NCI-H1436 treated with DMSO at 0.1 percent for 48 hours (cell line): ENCODE measurements at regions not wholly inside any gene's neighbourhood (a gene's known extent, or its start where the extent isn't known, plus 50 kb on each side); places are given as distances from the start of the nearest gene placed in this dataset.

ENCODE experiments used
- DNase-seq: peaks from one replicate; lab custom pipeline; 2025; lab: John Stamatoyannopoulos, UW

GRCh38 chr22:48051796-48052620 lies 1289.6 kb downstream of the TBC1D22A start:
- no peak for DNase-seq

- no peak for DNase-seq
Measured at GRCh38 chr22:48050836-48051235, 1288.4 kb downstream of the TBC1D22A start.

- DNase-seq = no peak
Measured at GRCh38 chr22:48049116-48049515, 1286.7 kb downstream of the TBC1D22A start.

- no peak for DNase-seq
Measured at GRCh38 chr22:48047722-48048500, 1285.5 kb downstream of the TBC1D22A start.

GRCh38 chr22:48045369-48045768 lies 1282.9 kb downstream of the TBC1D22A start:
- no peak for DNase-seq

GRCh38 chr22:48044487-48045060 lies 1282.1 kb downstream of the TBC1D22A start:
- no peak for DNase-seq

GRCh38 chr22:48043581-48043980 lies 1281.1 kb downstream of the TBC1D22A start:
- no peak for DNase-seq

GRCh38 chr22:48042621-48043395 lies 1280.4 kb downstream of the TBC1D22A start:
- DNase-seq = no peak

- no peak for DNase-seq
Measured at GRCh38 chr22:48039326-48039725, 1276.9 kb downstream of the TBC1D22A start.

- DNase-seq = no peak
Measured at GRCh38 chr22:48037618-48038017, 1275.2 kb downstream of the TBC1D22A start.

- no peak for DNase-seq
Measured at GRCh38 chr22:48035897-48036296, 1273.4 kb downstream of the TBC1D22A start.

GRCh38 chr22:48031589-48031988 lies 1269.1 kb downstream of the TBC1D22A start:
- DNase-seq = no peak

- no peak for DNase-seq
Measured at GRCh38 chr22:48025096-48025495, 1262.6 kb downstream of the TBC1D22A start.

GRCh38 chr22:48021991-48022401 lies 1259.5 kb downstream of the TBC1D22A start:
- DNase-seq = no peak

- DNase-seq = no peak
Measured at GRCh38 chr22:48018346-48018745, 1255.9 kb downstream of the TBC1D22A start.

GRCh38 chr22:48015701-48016100 lies 1253.3 kb downstream of the TBC1D22A start:
- DNase-seq = no peak

GRCh38 chr22:48004936-48005335 lies 1242.5 kb downstream of the TBC1D22A start:
- no peak for DNase-seq

- no peak for DNase-seq
Measured at GRCh38 chr22:48004038-48004437, 1241.6 kb downstream of the TBC1D22A start.

- no peak for DNase-seq
Measured at GRCh38 chr22:48001101-48001500, 1238.7 kb downstream of the TBC1D22A start.

GRCh38 chr22:47997612-47998011 lies 1235.2 kb downstream of the TBC1D22A start:
- no peak for DNase-seq

GRCh38 chr22:47997052-47997590 lies 1234.7 kb downstream of the TBC1D22A start:
- no peak for DNase-seq

GRCh38 chr22:47996446-47996857 lies 1234.0 kb downstream of the TBC1D22A start:
- DNase-seq = no peak
